Nephron progenitor cell (in vitro differentiated cells): ENCODE measurements at regions not wholly inside any gene's neighbourhood (a gene's known extent, or its start where the extent isn't known, plus 50 kb on each side); places are given as distances from the start of the nearest gene placed in this dataset.

Experiments used
- DNase-seq: peaks from one replicate; pipeline ENCODE4 v3.0.0; 2021
- H3K27ac Mint-ChIP-seq: 2 replicates; pipeline ENCODE4 v1.8.0; 2021; ENCODE audit warnings: mild to moderate bottlenecking, moderate library complexity, mixed read lengths
- H3K27me3 Mint-ChIP-seq: 2 replicates; pipeline ENCODE4 v1.8.0; 2021; ENCODE audit warnings: mild to moderate bottlenecking, low read depth, mixed read lengths; ENCODE audit not compliant: poor library complexity
- H3K36me3 Mint-ChIP-seq: 2 replicates; pipeline ENCODE4 v1.8.0; 2021; ENCODE audit warnings: low read depth, mixed read lengths
- H3K4me1 Mint-ChIP-seq: 2 replicates; pipeline ENCODE4 v1.8.0; 2021; ENCODE audit warnings: mixed read lengths
- H3K4me3 Mint-ChIP-seq: 2 replicates; pipeline ENCODE4 v1.8.0; 2021; ENCODE audit warnings: mild to moderate bottlenecking, moderate library complexity, mixed read lengths
- H3K9me3 Mint-ChIP-seq: 2 replicates; pipeline ENCODE4 v1.8.0; 2021; ENCODE audit warnings: mild to moderate bottlenecking, moderate library complexity, mixed read lengths
- TF ChIP-seq, protein P1 (sequence below): fragments of 200-600 bp; sonication (generic); IDR thresholded peaks from 2 replicates; pipeline ENCODE4 v1.5.0; 2021; ENCODE audit warnings: antibody characterized with exemption

DNA sequence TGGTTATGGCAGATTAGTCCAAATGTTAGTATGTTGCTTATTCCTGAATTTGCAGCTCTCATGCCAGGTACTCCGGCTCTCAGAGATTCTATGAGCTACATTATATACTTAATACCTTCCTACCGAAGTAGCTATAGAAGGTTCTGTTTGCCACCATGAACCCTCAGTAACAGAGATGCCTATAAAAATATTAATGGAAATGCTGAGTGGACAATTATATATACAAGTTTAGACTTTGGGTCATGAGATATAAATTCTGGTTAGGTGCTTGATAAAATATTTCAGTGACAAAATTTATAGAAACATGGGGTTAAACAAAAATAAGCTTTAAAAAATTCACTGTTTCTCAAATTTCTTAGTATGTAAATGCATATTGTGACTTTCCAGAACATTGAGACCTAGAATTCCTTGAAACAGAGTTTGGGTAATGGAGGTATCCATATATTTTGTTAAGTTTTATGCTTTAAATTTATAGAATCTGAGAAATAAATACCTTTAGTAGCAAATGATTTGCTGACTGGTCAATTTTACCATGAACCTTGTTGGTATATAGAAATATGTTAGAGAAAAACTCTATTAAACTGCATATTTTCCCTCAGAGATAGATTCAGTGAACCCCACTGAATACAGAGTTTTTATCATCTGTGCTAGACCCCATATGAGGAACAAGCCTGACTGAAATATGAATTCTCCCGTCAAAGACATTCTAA lies 533.5 kb downstream of the SH2D4B start:
- Mint-ChIP-seq H3K4me1 (peaks cover 7% of the 10 kb centered on the region), H3K9me3 (no peaks in the 10 kb centered on the region), H3K4me3 (no peak overlapping the region), H3K27me3 (no peaks in the 10 kb centered on the region), H3K27ac (no peak overlapping the region), H3K36me3 (no peaks in the 10 kb centered on the region)
- TF ChIP-seq, protein P1, sequence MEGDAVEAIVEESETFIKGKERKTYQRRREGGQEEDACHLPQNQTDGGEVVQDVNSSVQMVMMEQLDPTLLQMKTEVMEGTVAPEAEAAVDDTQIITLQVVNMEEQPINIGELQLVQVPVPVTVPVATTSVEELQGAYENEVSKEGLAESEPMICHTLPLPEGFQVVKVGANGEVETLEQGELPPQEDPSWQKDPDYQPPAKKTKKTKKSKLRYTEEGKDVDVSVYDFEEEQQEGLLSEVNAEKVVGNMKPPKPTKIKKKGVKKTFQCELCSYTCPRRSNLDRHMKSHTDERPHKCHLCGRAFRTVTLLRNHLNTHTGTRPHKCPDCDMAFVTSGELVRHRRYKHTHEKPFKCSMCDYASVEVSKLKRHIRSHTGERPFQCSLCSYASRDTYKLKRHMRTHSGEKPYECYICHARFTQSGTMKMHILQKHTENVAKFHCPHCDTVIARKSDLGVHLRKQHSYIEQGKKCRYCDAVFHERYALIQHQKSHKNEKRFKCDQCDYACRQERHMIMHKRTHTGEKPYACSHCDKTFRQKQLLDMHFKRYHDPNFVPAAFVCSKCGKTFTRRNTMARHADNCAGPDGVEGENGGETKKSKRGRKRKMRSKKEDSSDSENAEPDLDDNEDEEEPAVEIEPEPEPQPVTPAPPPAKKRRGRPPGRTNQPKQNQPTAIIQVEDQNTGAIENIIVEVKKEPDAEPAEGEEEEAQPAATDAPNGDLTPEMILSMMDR = no peak
- DNase-seq = no peak

DNA sequence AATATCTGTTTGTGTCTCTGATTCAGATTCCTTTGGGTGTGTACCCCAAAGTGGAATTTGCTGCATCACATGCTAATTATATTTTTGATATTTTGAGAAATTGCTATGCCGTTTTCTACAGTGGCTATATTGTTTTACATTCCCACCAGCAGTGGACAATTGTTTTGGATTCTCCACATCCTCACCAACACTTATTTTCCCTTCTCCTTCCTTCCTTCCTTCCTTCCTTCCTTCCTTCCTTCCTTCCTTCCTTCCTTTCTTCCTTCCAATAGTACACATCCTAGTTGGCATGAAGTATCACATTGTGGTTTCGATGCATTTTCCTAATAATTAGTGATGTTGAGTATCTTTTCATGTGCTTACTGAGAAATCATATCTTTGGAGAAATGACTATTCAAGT lies 535.5 kb downstream of the SH2D4B start:
- no peaks in the 10 kb centered on the region for H3K9me3 Mint-ChIP-seq
- H3K4me3 Mint-ChIP-seq = no peak overlapping the region
- DNase-seq = no peak
- H3K4me1 Mint-ChIP-seq = peaks cover 7% of the 10 kb centered on the region
- H3K27ac Mint-ChIP-seq = no peak overlapping the region
- no peaks in the 10 kb centered on the region for H3K36me3 Mint-ChIP-seq
- H3K27me3 Mint-ChIP-seq = no peaks in the 10 kb centered on the region
- TF ChIP-seq, protein P1 = no peak

DNA sequence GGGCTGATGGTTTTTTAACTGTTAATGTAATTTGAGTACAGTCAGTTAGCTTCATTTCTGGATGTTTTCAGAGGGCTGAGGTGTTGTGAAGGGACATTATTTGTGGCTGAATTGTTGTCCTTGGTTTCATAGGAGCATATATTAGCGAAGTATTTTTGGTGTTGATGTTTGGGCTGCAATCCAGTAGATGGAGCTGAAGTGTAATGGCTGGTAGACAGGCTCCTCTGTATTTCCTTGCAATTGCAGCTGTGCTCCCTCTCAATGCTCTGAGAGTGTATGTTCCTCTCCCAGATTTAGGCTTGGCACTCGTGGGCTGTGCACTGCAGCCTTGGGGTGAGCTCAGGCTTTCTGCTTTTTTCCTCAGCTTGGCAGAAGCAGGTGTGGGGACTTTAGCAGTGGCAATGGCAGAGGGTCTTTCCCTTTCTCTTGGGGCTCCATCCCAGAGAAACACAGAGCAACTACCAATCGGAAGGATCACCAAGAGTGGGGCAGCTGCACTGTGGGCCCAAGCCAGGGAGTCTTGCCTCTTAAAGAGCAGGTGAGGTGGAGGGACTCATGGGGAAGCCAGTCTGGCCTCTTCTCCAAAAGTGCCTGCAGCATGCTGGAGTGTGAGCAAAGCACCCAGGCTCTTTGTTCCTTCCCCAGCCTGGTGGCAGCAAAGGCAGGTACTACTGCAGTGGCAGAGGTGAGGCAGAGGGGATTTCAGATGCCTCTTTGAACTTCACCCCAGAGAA lies 544.4 kb downstream of the SH2D4B start:
- H3K9me3 Mint-ChIP-seq = peaks cover 24% of the 10 kb centered on the region
- H3K4me3 Mint-ChIP-seq = no peak overlapping the region
- TF ChIP-seq, protein P1 = peak; percentile 12
- H3K27me3 Mint-ChIP-seq = no peaks in the 10 kb centered on the region
- no peak for DNase-seq
- H3K27ac Mint-ChIP-seq = no peak overlapping the region
- H3K4me1 Mint-ChIP-seq = no peaks in the 10 kb centered on the region
- H3K36me3 Mint-ChIP-seq = no peaks in the 10 kb centered on the region

DNA sequence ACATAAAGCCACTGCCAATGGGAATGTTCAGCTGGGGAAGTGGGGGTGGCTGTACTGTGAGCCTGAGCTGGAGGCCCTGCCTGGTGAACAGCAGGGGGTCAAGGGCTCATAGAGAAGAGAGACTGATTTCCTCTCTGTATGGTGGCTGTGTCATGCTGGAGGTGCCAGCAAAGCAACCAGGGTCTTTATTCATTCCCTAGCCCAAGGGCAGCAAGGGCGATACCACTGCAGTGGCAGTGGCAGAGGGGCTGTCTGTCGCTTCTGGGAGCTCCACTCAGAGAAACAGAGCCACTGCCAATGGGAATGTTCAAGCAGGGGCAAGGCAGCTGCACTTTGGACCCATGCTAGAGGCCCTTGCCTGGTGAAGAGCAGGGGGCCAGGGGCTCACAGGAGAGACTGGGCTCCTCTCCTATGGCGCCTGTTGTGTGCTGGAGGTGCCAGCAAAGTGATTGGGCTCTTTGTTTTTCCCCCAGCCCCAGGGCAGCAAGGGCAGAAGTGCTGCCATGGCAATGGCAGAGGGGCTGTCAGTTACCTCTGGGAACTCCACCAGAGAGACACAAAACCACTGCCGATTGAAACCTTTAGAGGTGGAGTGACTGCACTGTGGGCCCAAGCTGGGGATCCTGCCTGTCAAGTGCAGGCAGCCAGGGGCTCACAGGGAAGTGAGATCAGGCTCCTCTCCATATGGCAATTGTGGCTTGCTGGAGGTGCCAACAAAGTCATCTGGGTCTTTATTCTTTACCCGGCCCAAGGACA lies 545.1 kb downstream of the SH2D4B start:
- Mint-ChIP-seq H3K4me1 (no peaks in the 10 kb centered on the region), H3K27me3 (no peaks in the 10 kb centered on the region), H3K27ac (no peak overlapping the region), H3K9me3 (peaks cover 24% of the 10 kb centered on the region), H3K36me3 (no peaks in the 10 kb centered on the region), H3K4me3 (no peak overlapping the region)
- no peak for DNase-seq
- TF ChIP-seq, protein P1 = no peak

DNA sequence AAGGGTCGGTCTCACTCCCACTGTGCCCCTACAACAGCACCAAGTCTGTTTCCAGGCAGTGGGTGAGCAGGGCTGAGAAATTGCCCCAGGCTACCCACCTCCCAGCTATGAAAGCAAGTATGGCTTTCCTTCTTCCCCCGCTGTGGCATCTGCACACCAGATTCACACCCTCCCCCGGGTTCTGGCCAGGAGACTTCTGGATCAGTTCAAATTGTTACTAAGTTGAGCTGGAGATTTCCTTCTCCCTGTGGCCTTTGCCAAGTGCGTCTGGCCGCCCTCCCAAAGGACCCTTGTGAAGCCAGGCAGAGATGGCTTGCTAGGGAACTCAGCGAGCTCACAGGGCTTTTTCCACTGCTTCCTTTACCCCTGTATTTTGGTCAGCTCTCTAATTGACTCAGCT lies 555.4 kb downstream of the SH2D4B start:
- H3K27me3 Mint-ChIP-seq = no peaks in the 10 kb centered on the region
- H3K4me1 Mint-ChIP-seq = no peaks in the 10 kb centered on the region
- no peaks in the 10 kb centered on the region for H3K9me3 Mint-ChIP-seq
- no peak overlapping the region for H3K27ac Mint-ChIP-seq
- H3K4me3 Mint-ChIP-seq = no peak overlapping the region
- DNase-seq = no peak
- TF ChIP-seq, protein P1 = no peak
- H3K36me3 Mint-ChIP-seq = no peaks in the 10 kb centered on the region
